KMS-11 (cell line): ENCODE measurements at regions not wholly inside any gene's neighbourhood (a gene's known extent, or its start where the extent isn't known, plus 50 kb on each side); places are given as distances from the start of the nearest gene placed in this dataset.

Experiments used
- H2AFZ ChIP-seq: fragments of 200-600 bp; sonication (generic); 2 replicates; pipeline ENCODE4 v1.6.1; 2016; ENCODE audit warnings: antibody characterized with exemption, mixed run types, low read depth
- H3K27ac ChIP-seq: fragments of 200-600 bp; sonication (generic); 2 replicates; pipeline ENCODE4 v1.6.1; 2016; ENCODE audit warnings: mild to moderate bottlenecking, mixed run types
- H3K27me3 ChIP-seq: fragments of 200-600 bp; sonication (generic); 2 replicates; pipeline ENCODE4 v1.6.1; 2017; ENCODE audit warnings: mild to moderate bottlenecking, low read depth, mixed run types, moderate library complexity; ENCODE audit not compliant: insufficient read depth
- H3K36me3 ChIP-seq: fragments of 200-600 bp; sonication (generic); 2 replicates; pipeline ENCODE4 v1.6.1; 2017; ENCODE audit warnings: mild to moderate bottlenecking, mixed run types; ENCODE audit not compliant: insufficient read depth
- H3K4me1 ChIP-seq: fragments of 200-600 bp; sonication (generic); 2 replicates; pipeline ENCODE4 v1.6.1; 2016; ENCODE audit warnings: mild to moderate bottlenecking, low read depth, mixed run types; ENCODE audit not compliant: poor library complexity, severe bottlenecking
- H3K4me2 ChIP-seq: fragments of 200-600 bp; sonication (generic); 2 replicates; pipeline ENCODE4 v1.7.0; 2016; ENCODE audit warnings: mild to moderate bottlenecking, mixed run types
- H3K4me3 ChIP-seq: fragments of 200-600 bp; sonication (generic); IDR thresholded peaks from 2 replicates; pipeline ENCODE4 v1.6.1; 2017; ENCODE audit warnings: low read depth, low read length, mixed read lengths; ENCODE audit not compliant: insufficient read depth
- H3K79me2 ChIP-seq: fragments of 200-600 bp; sonication (generic); 2 replicates; pipeline ENCODE4 v1.6.1; 2016; ENCODE audit warnings: low read depth, mixed run types; ENCODE audit not compliant: insufficient read depth
- H3K9ac ChIP-seq: fragments of 200-600 bp; sonication (generic); 2 replicates; pipeline ENCODE4 v1.6.1; 2016; ENCODE audit warnings: mild to moderate bottlenecking, mixed run types
- H4K20me1 ChIP-seq: fragments of 200-600 bp; sonication (generic); 2 replicates; pipeline ENCODE4 v1.6.1; 2016; ENCODE audit warnings: mild to moderate bottlenecking, mixed run types; ENCODE audit not compliant: insufficient read depth
- TF ChIP-seq, protein P1 (sequence below): fragments of 200-600 bp; sonication (generic); conservative IDR thresholded peaks from 2 replicates; pipeline ENCODE4 v1.6.1; 2017; ENCODE audit warnings: low read depth, mild to moderate bottlenecking, antibody characterized with exemption, low read length, moderate library complexity, mixed read lengths

DNA sequence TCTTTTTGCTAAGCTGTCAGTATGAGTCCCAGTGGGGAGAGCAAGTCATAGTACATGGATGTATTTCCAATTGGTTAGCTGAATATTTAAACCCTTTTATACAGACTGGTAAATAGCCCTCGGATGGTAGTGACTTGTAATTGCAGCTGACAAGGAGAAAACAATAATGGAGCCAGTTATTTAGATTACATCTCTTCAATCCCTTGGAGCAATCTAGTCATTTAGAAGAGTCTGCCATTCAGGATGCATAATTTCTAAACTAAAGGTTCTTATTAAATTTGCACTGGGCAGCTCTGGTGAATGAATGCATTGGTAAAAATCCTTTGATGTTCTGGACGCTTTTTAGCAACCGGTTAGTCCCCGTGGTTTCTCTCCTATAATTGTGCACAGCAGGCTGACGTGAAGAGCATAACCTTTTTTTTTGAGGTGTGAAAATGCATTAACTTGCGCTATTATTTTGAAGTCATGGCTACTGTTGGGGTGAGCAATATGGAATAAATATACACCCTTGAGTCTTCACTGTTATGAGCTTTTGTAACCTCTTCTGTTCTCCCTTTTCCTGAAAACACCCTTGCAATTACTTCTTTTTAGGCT lies 158.6 kb upstream of the CD180 start:
- H3K79me2 ChIP-seq: no peaks in the 10 kb centered on the region
- H3K27me3 ChIP-seq: no peaks in the 10 kb centered on the region
- H3K36me3 ChIP-seq: no peaks in the 10 kb centered on the region
- H3K4me2 ChIP-seq: no peak overlapping the region
- no peak overlapping the region for H3K27ac ChIP-seq
- H2AFZ ChIP-seq: no peak overlapping the region
- TF ChIP-seq, protein P1, sequence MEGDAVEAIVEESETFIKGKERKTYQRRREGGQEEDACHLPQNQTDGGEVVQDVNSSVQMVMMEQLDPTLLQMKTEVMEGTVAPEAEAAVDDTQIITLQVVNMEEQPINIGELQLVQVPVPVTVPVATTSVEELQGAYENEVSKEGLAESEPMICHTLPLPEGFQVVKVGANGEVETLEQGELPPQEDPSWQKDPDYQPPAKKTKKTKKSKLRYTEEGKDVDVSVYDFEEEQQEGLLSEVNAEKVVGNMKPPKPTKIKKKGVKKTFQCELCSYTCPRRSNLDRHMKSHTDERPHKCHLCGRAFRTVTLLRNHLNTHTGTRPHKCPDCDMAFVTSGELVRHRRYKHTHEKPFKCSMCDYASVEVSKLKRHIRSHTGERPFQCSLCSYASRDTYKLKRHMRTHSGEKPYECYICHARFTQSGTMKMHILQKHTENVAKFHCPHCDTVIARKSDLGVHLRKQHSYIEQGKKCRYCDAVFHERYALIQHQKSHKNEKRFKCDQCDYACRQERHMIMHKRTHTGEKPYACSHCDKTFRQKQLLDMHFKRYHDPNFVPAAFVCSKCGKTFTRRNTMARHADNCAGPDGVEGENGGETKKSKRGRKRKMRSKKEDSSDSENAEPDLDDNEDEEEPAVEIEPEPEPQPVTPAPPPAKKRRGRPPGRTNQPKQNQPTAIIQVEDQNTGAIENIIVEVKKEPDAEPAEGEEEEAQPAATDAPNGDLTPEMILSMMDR: no peak
- no peaks in the 10 kb centered on the region for H3K4me1 ChIP-seq
- no peak overlapping the region for H3K4me3 ChIP-seq
- H3K9ac ChIP-seq: no peak overlapping the region
- H4K20me1 ChIP-seq: no peaks in the 10 kb centered on the region

- Histone ChIP-seq H3K9ac (no peak overlapping the region), H3K4me1 (no peaks in the 10 kb centered on the region), H3K4me2 (no peak overlapping the region), H3K36me3 (no peaks in the 10 kb centered on the region), H3K27me3 (no peaks in the 10 kb centered on the region), H3K4me3 (no peak overlapping the region), H3K27ac (no peak overlapping the region), H3K79me2 (no peaks in the 10 kb centered on the region), H2AFZ (no peak overlapping the region), H4K20me1 (no peaks in the 10 kb centered on the region)
- TF ChIP-seq, protein P1: no peak
Measured at GRCh38 chr5:67353500-67354450, 157.2 kb upstream of the CD180 start.

DNA sequence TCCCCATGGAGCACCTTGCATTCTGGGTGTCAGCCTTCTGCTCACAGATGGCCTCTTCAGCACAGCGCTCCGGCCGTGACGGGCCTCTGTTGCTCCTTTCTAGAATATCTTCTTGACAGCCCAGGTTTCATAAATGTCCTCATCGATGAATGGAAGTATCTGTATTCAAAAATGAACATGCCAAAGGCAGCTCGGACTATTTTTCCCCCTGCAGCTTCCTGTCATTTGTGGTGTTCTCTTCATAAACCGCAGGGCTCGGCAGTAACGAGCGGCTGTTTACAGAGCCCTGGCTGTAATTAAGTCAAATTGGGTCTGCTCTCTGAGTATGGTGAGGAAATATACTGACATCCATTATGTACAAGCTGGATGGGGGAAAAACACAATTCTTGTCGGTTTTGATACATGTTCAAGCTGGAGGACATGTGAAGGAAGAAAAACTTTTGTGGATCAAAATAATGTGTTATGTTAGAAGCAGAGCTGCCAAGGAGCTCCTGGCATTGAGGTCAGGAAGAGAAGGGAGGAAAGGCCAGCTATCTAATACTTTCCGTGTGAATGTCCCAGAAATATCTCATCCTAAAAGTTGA lies 154.1 kb upstream of the CD180 start:
- Histone ChIP-seq H3K9ac (no peak overlapping the region), H3K4me3 (no peak overlapping the region), H3K79me2 (no peaks in the 10 kb centered on the region), H3K36me3 (no peaks in the 10 kb centered on the region), H3K27ac (no peak overlapping the region), H3K4me2 (no peak overlapping the region), H3K4me1 (no peaks in the 10 kb centered on the region), H4K20me1 (no peaks in the 10 kb centered on the region), H3K27me3 (no peaks in the 10 kb centered on the region), H2AFZ (no peak overlapping the region)
- TF ChIP-seq, protein P1: no peak

GRCh38 chr5:67350185-67350584 lies 153.6 kb upstream of the CD180 start:
- Histone ChIP-seq H3K4me1 (no peaks in the 10 kb centered on the region), H2AFZ (no peak overlapping the region), H3K79me2 (no peaks in the 10 kb centered on the region), H3K36me3 (no peaks in the 10 kb centered on the region), H3K9ac (no peak overlapping the region), H3K27me3 (no peaks in the 10 kb centered on the region), H3K4me3 (no peak overlapping the region), H4K20me1 (no peaks in the 10 kb centered on the region), H3K4me2 (no peak overlapping the region), H3K27ac (no peak overlapping the region)
- TF ChIP-seq, protein P1: no peak
